ENCODE measurements at regions not wholly inside any gene's neighbourhood (a gene's known extent, or its start where the extent isn't known, plus 50 kb on each side); places are given as distances from the start of the nearest gene placed in this dataset.
A peak's percentile ranks its signal among the peaks of the same experiment; 100 is the strongest.

DNA sequence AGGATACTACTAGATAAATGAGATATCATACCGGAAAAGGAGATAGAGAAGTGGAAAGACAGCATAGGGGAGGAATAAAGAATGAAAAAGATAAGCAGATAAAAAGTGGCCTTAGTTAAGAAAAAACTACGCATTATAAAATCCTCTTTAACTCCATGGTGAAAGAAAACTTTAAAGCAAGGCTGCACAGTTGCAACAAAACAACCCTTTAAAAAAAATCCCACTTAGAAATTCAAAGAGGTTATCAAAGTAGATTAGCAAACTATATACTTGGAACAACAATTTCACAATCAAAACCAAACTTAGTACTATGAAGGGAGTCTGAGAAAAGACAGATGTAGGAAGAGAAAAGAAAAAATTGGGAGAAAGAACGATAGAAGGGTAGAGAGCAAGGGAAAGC is 133.4 kb upstream of the OSR1 start:
- TF ChIP-seq, protein P1, sequence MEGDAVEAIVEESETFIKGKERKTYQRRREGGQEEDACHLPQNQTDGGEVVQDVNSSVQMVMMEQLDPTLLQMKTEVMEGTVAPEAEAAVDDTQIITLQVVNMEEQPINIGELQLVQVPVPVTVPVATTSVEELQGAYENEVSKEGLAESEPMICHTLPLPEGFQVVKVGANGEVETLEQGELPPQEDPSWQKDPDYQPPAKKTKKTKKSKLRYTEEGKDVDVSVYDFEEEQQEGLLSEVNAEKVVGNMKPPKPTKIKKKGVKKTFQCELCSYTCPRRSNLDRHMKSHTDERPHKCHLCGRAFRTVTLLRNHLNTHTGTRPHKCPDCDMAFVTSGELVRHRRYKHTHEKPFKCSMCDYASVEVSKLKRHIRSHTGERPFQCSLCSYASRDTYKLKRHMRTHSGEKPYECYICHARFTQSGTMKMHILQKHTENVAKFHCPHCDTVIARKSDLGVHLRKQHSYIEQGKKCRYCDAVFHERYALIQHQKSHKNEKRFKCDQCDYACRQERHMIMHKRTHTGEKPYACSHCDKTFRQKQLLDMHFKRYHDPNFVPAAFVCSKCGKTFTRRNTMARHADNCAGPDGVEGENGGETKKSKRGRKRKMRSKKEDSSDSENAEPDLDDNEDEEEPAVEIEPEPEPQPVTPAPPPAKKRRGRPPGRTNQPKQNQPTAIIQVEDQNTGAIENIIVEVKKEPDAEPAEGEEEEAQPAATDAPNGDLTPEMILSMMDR (IDR thresholded peaks at IDR 0.05; ENCODE audit: poor library complexity, severe bottlenecking): no peak
- Histone ChIP-seq H3K4me1 (ENCODE audit: insufficient read depth, poor library complexity, severe bottlenecking) (peaks cover 15% of the 10 kb centered on the region), H3K4me3 (ENCODE audit: severe bottlenecking) (no peak overlapping the region), H3K27ac (ENCODE audit: poor library complexity, severe bottlenecking) (no peak overlapping the region), H3K36me3 (ENCODE audit: low read depth) (no peaks in the 10 kb centered on the region), H3K27me3 (ENCODE audit: insufficient read depth, poor library complexity, severe bottlenecking) (no peaks in the 10 kb centered on the region), H3K9me3 (ENCODE audit: severe bottlenecking) (no peaks in the 10 kb centered on the region)
- ATAC-seq (ENCODE audit: low read depth) (no peak), DNase-seq (ENCODE audit: low spot score) (no peak)

GRCh38 chr2:19490846-19491435 is 132.5 kb upstream of the OSR1 start:
- no peak for DNase-seq (ENCODE audit: low spot score)
- Histone ChIP-seq H3K27me3 (ENCODE audit: insufficient read depth, poor library complexity, severe bottlenecking) (no peaks in the 10 kb centered on the region), H3K27ac (ENCODE audit: poor library complexity, severe bottlenecking) (no peak overlapping the region), H3K36me3 (ENCODE audit: low read depth) (no peaks in the 10 kb centered on the region), H3K4me3 (ENCODE audit: severe bottlenecking) (no peak overlapping the region), H3K9me3 (ENCODE audit: severe bottlenecking) (no peaks in the 10 kb centered on the region), H3K4me1 (ENCODE audit: insufficient read depth, poor library complexity, severe bottlenecking) (peaks cover 15% of the 10 kb centered on the region)
- ATAC-seq (ENCODE audit: low read depth): no peak
- TF ChIP-seq, protein P1 (IDR thresholded peaks at IDR 0.05; ENCODE audit: poor library complexity, severe bottlenecking): no peak

- Histone ChIP-seq H3K27me3 (ENCODE audit: insufficient read depth, poor library complexity, severe bottlenecking) (no peaks in the 10 kb centered on the region), H3K4me1 (ENCODE audit: insufficient read depth, poor library complexity, severe bottlenecking) (peaks cover 15% of the 10 kb centered on the region), H3K36me3 (ENCODE audit: low read depth) (no peaks in the 10 kb centered on the region), H3K4me3 (ENCODE audit: severe bottlenecking) (no peak overlapping the region), H3K9me3 (ENCODE audit: severe bottlenecking) (no peaks in the 10 kb centered on the region), H3K27ac (ENCODE audit: poor library complexity, severe bottlenecking) (peak overlapping the region; percentile 41)
- ATAC-seq (ENCODE audit: low read depth) (peak; percentile 100), DNase-seq (ENCODE audit: low spot score) (no peak)
- TF ChIP-seq, protein P1 (IDR thresholded peaks at IDR 0.05; ENCODE audit: poor library complexity, severe bottlenecking): no peak
These were observed 129.7 kb upstream of the OSR1 start for GRCh38 chr2:19488009-19488691.

DNA sequence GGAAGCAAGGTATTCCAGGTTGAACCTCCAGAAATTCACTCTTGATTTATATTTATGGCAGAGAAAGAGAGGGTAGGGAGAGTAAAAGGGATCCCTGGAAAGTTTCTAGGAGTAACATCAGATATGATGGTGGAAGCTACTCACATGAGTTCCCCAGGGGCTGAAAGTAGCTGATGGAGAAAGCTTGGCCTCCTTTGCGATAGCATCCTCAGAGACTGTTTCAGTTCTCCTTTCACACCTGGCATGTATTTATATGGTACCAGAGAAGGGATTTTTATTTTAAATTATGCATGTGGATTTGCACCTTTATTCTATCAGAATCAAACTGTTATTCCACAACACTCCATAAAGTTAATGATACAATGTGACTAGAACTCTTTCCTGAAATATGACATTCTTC is 126.3 kb upstream of the OSR1 start:
- Histone ChIP-seq H3K27ac (ENCODE audit: poor library complexity, severe bottlenecking) (no peak overlapping the region), H3K9me3 (ENCODE audit: severe bottlenecking) (no peaks in the 10 kb centered on the region), H3K4me1 (ENCODE audit: insufficient read depth, poor library complexity, severe bottlenecking) (peaks cover 15% of the 10 kb centered on the region), H3K4me3 (ENCODE audit: severe bottlenecking) (no peak overlapping the region), H3K27me3 (ENCODE audit: insufficient read depth, poor library complexity, severe bottlenecking) (no peaks in the 10 kb centered on the region), H3K36me3 (ENCODE audit: low read depth) (no peaks in the 10 kb centered on the region)
- no peak for ATAC-seq (ENCODE audit: low read depth)
- DNase-seq (ENCODE audit: low spot score): no peak
- TF ChIP-seq, protein P1 (IDR thresholded peaks at IDR 0.05; ENCODE audit: poor library complexity, severe bottlenecking): no peak

DNA sequence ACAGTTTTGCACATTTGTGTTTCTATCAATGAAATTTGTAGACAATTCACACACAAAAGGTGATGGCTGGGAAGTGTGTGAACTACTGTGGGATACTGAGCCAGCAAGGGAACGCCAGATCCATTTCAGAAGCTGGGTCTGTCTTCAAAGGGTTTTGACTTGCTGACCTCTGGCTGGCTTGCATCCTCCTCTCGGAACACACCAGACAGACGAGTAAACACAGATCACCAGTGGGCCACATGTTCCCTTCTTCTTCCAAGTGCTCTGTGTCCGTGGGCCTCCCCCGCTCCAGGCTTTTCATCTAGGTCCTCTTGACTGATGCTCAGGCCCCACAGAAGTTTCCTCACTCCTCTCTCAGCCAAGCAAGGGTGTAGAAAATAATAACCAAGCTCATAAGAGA is 122.2 kb upstream of the OSR1 start:
- no peaks in the 10 kb centered on the region for H3K27me3 ChIP-seq (ENCODE audit: insufficient read depth, poor library complexity, severe bottlenecking)
- DNase-seq (ENCODE audit: low spot score): no peak

More for the DNA sequence above, 122.2 kb upstream of the OSR1 start:
- no peaks in the 10 kb centered on the region for H3K36me3 ChIP-seq (ENCODE audit: low read depth)
- H3K4me1 ChIP-seq (ENCODE audit: insufficient read depth, poor library complexity, severe bottlenecking): no peaks in the 10 kb centered on the region
- H3K9me3 ChIP-seq (ENCODE audit: severe bottlenecking): no peaks in the 10 kb centered on the region
- H3K27ac ChIP-seq (ENCODE audit: poor library complexity, severe bottlenecking): no peak overlapping the region
- ATAC-seq (ENCODE audit: low read depth): no peak
- H3K4me3 ChIP-seq (ENCODE audit: severe bottlenecking): no peak overlapping the region
- TF ChIP-seq, protein P1 (IDR thresholded peaks at IDR 0.05; ENCODE audit: poor library complexity, severe bottlenecking): no peak

Measured in RWPE2 (cell line).